Nephron (organoid): ENCODE measurements at regions not wholly inside any gene's neighbourhood (a gene's known extent, or its start where the extent isn't known, plus 50 kb on each side); places are given as distances from the start of the nearest gene placed in this dataset.

ENCODE experiments used
- H3K27ac Mint-ChIP-seq, 3 experiments: 2 replicates each; pipeline ENCODE4 v1.8.0; 2020; ENCODE audit warnings: mixed read lengths in 3 of 3, mild to moderate bottlenecking in 2 of 3, moderate library complexity in 1 of 3
- H3K27me3 Mint-ChIP-seq: 2 replicates; pipeline ENCODE4 v1.8.0; 2021; ENCODE audit warnings: low read depth, mild to moderate bottlenecking, moderate library complexity, mixed read lengths
- H3K36me3 Mint-ChIP-seq: 2 replicates; pipeline ENCODE4 v1.8.0; 2020; ENCODE audit warnings: low read depth, mixed read lengths
- H3K4me1 Mint-ChIP-seq: 2 replicates; pipeline ENCODE4 v1.8.0; 2020; ENCODE audit warnings: mixed read lengths
- H3K4me3 Mint-ChIP-seq, 3 experiments: 2 replicates each; pipeline ENCODE4 v1.8.0; 2020; ENCODE audit warnings: mild to moderate bottlenecking in 3 of 3, mixed read lengths in 3 of 3, moderate library complexity in 2 of 3
- H3K9me3 Mint-ChIP-seq: 2 replicates; pipeline ENCODE4 v1.8.0; 2020; ENCODE audit warnings: mixed read lengths
- CTCF ChIP-seq, 3 experiments: fragments of 200-600 bp; sonication (generic); IDR thresholded peaks; one replicate each; pipeline ENCODE4 v1.5.0; 2021; ENCODE audit warnings: antibody characterized with exemption in 3 of 3; ENCODE audit not compliant: unreplicated experiment in 3 of 3

- no peak overlapping the region for H3K27ac Mint-ChIP-seq
- no peak overlapping the region for H3K4me3 Mint-ChIP-seq
- H3K27me3 Mint-ChIP-seq: no peaks in the 10 kb centered on the region
- H3K4me1 Mint-ChIP-seq: no peaks in the 10 kb centered on the region
- no peaks in the 10 kb centered on the region for H3K36me3 Mint-ChIP-seq
- TF ChIP-seq CTCF (IDR thresholded peaks at IDR 0.05; ENCODE audit: unreplicated experiment in 3 of 3): no peak
- H3K9me3 Mint-ChIP-seq: no peaks in the 10 kb centered on the region
These were observed 511.9 kb upstream of the KLF12 start for GRCh38 chr13:74646091-74646490.

GRCh38 chr13:74645586-74645985 lies 511.4 kb upstream of the KLF12 start:
- no peaks in the 10 kb centered on the region for H3K36me3 Mint-ChIP-seq
- no peak overlapping the region for H3K27ac Mint-ChIP-seq
- no peak for TF ChIP-seq CTCF (IDR thresholded peaks at IDR 0.05; ENCODE audit: unreplicated experiment in 3 of 3)
- H3K4me1 Mint-ChIP-seq: no peaks in the 10 kb centered on the region
- no peaks in the 10 kb centered on the region for H3K9me3 Mint-ChIP-seq
- no peak overlapping the region for H3K4me3 Mint-ChIP-seq
- H3K27me3 Mint-ChIP-seq: no peaks in the 10 kb centered on the region

GRCh38 chr13:74644229-74644628 lies 510.0 kb upstream of the KLF12 start:
- no peaks in the 10 kb centered on the region for H3K4me1 Mint-ChIP-seq
- H3K27ac Mint-ChIP-seq: no peak overlapping the region
- H3K27me3 Mint-ChIP-seq: no peaks in the 10 kb centered on the region
- H3K9me3 Mint-ChIP-seq: no peaks in the 10 kb centered on the region
- H3K4me3 Mint-ChIP-seq: no peak overlapping the region
- H3K36me3 Mint-ChIP-seq: no peaks in the 10 kb centered on the region
- no peak for TF ChIP-seq CTCF (IDR thresholded peaks at IDR 0.05; ENCODE audit: unreplicated experiment in 3 of 3)

- no peak for TF ChIP-seq CTCF (IDR thresholded peaks at IDR 0.05; ENCODE audit: unreplicated experiment in 3 of 3)
- Mint-ChIP-seq H3K4me1 (no peaks in the 10 kb centered on the region), H3K9me3 (no peaks in the 10 kb centered on the region), H3K27me3 (no peaks in the 10 kb centered on the region), H3K4me3 (no peak overlapping the region), H3K36me3 (no peaks in the 10 kb centered on the region), H3K27ac (peak overlapping the region in 1 of 3 experiments; percentile 22)
These were observed 507.4 kb upstream of the KLF12 start for GRCh38 chr13:74641586-74641985.

- Mint-ChIP-seq H3K27me3 (no peaks in the 10 kb centered on the region), H3K36me3 (no peaks in the 10 kb centered on the region), H3K4me1 (no peaks in the 10 kb centered on the region), H3K9me3 (peaks cover 5% of the 10 kb centered on the region), H3K27ac (no peak overlapping the region), H3K4me3 (no peak overlapping the region)
- TF ChIP-seq CTCF (IDR thresholded peaks at IDR 0.05; ENCODE audit: unreplicated experiment in 3 of 3): no peak
These were observed 499.5 kb upstream of the KLF12 start for GRCh38 chr13:74633734-74634133.

- Mint-ChIP-seq H3K27ac (no peak overlapping the region), H3K36me3 (no peaks in the 10 kb centered on the region), H3K4me1 (no peaks in the 10 kb centered on the region), H3K27me3 (no peaks in the 10 kb centered on the region), H3K4me3 (no peak overlapping the region), H3K9me3 (peaks cover 5% of the 10 kb centered on the region)
- no peak for TF ChIP-seq CTCF (IDR thresholded peaks at IDR 0.05; ENCODE audit: unreplicated experiment in 3 of 3)
These were observed 495.8 kb upstream of the KLF12 start for GRCh38 chr13:74629985-74630384.
